Ovary (tissue), 7 donors: ENCODE measurements at regions not wholly inside any gene's neighbourhood (a gene's known extent, or its start where the extent isn't known, plus 50 kb on each side); places are given as distances from the start of the nearest gene placed in this dataset.

Experiments
- DNase-seq, 5 donors: peaks; one replicate each; pipeline ENCODE4 v3.0.0-alpha.2; 2019 to 2020
- H3K27ac ChIP-seq, 2 donors: fragments of 200-600 bp; one replicate each; pipeline versions ENCODE4 v1.5.1 to v1.8.0; 2019 to 2022
- H3K27me3 ChIP-seq: fragments of 200-600 bp; one replicate; pipeline ENCODE4 v1.8.0; 2022
- H3K36me3 ChIP-seq: fragments of 200-600 bp; sonication (generic); one replicate; pipeline ENCODE4 v1.5.1; 2019
- H3K4me1 ChIP-seq: one replicate; pipeline ENCODE4 v1.8.1; 2013; ENCODE audit warnings: mild to moderate bottlenecking, moderate library complexity; ENCODE audit not compliant: insufficient read depth
- H3K4me3 ChIP-seq: fragments of 200-600 bp; sonication (generic); one replicate; pipeline ENCODE4 v1.5.1; 2017
- H3K9me3 ChIP-seq, 2 donors: fragments of 200-600 bp in 1 of 2; sonication (generic) in 1 of 2; one replicate each; pipeline versions ENCODE4 v1.5.1 to v1.8.1; 2013 to 2019; ENCODE audit warnings: mild to moderate bottlenecking in 1 of 2, moderate library complexity in 1 of 2
- EP300 ChIP-seq: sonication (generic); formaldehyde crosslinking; IDR thresholded peaks from one replicate; pipeline ENCODE4 v1.6.1; 2017; ENCODE audit warnings: antibody characterized with exemption
- POLR2A ChIP-seq: fragments of 450-650 bp; IDR thresholded peaks from one replicate; pipeline ENCODE4 v1.6.1; 2017; ENCODE audit warnings: antibody characterized with exemption, mild to moderate bottlenecking, moderate library complexity
- WGBS, 3 donors: extraction: QIAGEN DNeasy Blood & Tissue Kit in 1 of 3; methylation state at CpG; one replicate each; pipeline versions ENCODE4 v1.1.5 to v1.1.7; 2013 to 2017; 5-methylcytosine and 5-hydroxymethylcytosine counted together
- intact Hi-C, 4 donors: fragments of 100-400 bp; cut with DNase I; formaldehyde crosslinking; loops; one replicate each; pipeline versions ENCODE4 v1.11.0 to v1.15.1; 2022 to 2023
- TF ChIP-seq, protein P1 (sequence below), 3 donors: fragments of 450-650 bp in 2 of 3; fragments of 200-600 bp in 1 of 3; IDR thresholded peaks; one replicate each; pipeline versions ENCODE4 v1.5.1 to v1.8.0; 2016 to 2022; ENCODE audit warnings: antibody characterized with exemption in 3 of 3, mild to moderate bottlenecking in 1 of 3
- donor health status: DM: no; HTN: no; CAD: no; lungs with moderate emphysema.
- donor health status: DM: no; HTN: no; CAD: no.
- donor health status: Bipolar disorder and iron deficiency.
- donor health status: DM: no; HTN: no; CAD: no.
- donor health status: DM: yes; HTN: yes; CAD: no.

DNA sequence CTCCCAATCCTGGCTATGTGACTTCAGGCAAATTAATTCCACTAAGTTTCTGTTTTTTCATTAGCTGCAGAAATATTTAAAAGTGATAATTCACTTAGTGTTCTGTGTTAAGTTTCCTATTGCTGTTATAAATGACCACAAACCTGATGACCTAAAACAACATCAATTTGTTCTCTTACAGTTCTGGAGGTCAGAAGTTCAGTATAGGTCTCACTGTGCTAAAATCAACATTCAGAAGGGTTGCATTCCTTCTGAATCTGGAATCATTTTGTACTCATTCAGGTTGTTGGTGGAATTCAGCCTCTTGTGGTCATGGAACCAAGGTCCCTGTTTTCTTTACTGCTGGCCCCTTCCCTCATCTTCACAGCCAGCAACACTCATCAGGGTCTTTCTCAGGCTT, 254.1 kb downstream of the CNTN3 start:
- Histone ChIP-seq H3K4me3 (no peak overlapping the region), H3K9me3 (no peaks in the 10 kb centered on the region), H3K36me3 (no peaks in the 10 kb centered on the region), H3K27ac (no peak overlapping the region), H3K27me3 (no peaks in the 10 kb centered on the region), H3K4me1 (no peaks in the 10 kb centered on the region)
- intact Hi-C loops = no loop called here
- TF ChIP-seq, protein P1, sequence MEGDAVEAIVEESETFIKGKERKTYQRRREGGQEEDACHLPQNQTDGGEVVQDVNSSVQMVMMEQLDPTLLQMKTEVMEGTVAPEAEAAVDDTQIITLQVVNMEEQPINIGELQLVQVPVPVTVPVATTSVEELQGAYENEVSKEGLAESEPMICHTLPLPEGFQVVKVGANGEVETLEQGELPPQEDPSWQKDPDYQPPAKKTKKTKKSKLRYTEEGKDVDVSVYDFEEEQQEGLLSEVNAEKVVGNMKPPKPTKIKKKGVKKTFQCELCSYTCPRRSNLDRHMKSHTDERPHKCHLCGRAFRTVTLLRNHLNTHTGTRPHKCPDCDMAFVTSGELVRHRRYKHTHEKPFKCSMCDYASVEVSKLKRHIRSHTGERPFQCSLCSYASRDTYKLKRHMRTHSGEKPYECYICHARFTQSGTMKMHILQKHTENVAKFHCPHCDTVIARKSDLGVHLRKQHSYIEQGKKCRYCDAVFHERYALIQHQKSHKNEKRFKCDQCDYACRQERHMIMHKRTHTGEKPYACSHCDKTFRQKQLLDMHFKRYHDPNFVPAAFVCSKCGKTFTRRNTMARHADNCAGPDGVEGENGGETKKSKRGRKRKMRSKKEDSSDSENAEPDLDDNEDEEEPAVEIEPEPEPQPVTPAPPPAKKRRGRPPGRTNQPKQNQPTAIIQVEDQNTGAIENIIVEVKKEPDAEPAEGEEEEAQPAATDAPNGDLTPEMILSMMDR (IDR thresholded peaks at IDR 0.05) = no peak
- TF ChIP-seq POLR2A = no peak
- no peak for TF ChIP-seq EP300
- DNase-seq = no peak

DNA sequence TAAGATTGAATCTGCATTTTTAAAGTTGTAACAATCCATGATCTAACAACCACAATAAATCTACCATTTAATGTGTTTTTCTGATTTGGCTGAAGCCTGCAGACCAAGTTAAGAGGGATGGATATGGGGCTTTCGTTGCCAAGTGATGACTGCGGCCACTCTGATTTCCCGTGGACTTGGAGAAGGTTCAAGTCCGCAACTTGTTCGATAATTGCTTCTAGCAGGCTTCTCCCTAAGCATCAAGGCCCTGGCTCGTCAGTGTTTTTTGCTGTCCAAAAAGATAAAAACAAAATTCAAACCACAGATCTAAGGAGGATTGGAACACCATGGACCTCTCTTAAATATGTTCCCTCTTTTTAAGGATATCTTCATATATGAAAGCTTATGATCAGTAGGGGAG, 256.6 kb downstream of the CNTN3 start:
- no peaks in the 10 kb centered on the region for H3K36me3 ChIP-seq
- no peak for DNase-seq
- no peaks in the 10 kb centered on the region for H3K4me1 ChIP-seq
- H3K27ac ChIP-seq = no peak overlapping the region
- WGBS, 3 donors = 11 to 14% (median 12%) methylated on average over 6 of the region's 6 CpGs
- intact Hi-C loops = no loop called here
- no peak overlapping the region for H3K4me3 ChIP-seq
- H3K9me3 ChIP-seq = no peaks in the 10 kb centered on the region
- TF ChIP-seq, protein P1 (IDR thresholded peaks at IDR 0.05) = no peak
- TF ChIP-seq EP300 (no peak), POLR2A (no peak)
- H3K27me3 ChIP-seq = no peaks in the 10 kb centered on the region

DNA sequence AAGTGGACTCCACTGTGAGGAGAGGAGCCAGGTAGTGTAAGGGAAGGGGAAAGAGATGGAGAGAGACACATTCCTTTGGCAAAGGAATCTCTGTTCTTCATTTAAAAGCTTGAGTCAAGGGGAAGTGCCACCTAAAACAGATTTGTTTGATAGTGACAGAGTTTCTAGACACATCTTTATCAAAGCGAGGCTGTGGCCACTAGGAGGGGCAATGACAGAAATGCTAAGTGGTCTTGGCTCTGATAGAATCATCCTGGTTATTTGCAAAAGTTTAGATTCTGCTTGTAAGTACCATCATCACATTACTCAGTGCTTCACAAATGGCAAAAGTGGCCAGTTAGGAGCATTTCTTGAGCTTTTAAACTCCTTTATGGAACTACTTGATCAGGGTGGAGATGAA, 261.4 kb downstream of the CNTN3 start:
- no peaks in the 10 kb centered on the region for H3K9me3 ChIP-seq

DNA sequence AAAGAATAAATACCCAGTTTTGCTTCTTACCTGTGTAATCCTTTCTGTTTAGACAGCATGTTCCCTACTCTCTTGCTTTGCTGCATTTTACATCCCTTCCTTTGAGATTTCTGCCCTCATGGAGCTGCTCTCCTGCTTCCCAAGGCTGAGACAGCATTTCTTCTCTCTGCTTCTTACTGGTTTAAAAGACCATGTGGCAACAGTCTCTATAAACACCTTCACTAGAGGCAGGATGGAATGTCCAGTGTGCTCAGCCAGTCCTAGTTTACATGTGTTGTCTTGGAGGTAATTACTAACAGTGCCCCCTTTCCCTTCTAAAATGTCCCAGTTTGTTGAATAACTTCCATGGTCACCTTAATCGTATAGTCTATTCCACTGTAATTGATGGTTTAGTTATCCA, 262.3 kb downstream of the CNTN3 start:
- WGBS, 3 donors = 90 to 92% (median 91%) methylated on average over 1 of the region's 1 CpG
- intact Hi-C loops = no loop called here
- no peak overlapping the region for H3K4me3 ChIP-seq
- no peaks in the 10 kb centered on the region for H3K27me3 ChIP-seq
- TF ChIP-seq EP300 (no peak), POLR2A (no peak)
- TF ChIP-seq, protein P1 (IDR thresholded peaks at IDR 0.05) = no peak
- no peak overlapping the region for H3K27ac ChIP-seq
- H3K9me3 ChIP-seq = no peaks in the 10 kb centered on the region
- DNase-seq = no peak
- no peaks in the 10 kb centered on the region for H3K36me3 ChIP-seq
- no peaks in the 10 kb centered on the region for H3K4me1 ChIP-seq

More for the DNA sequence above, 261.4 kb downstream of the CNTN3 start:
- Histone ChIP-seq H3K27ac (no peak overlapping the region), H3K4me3 (no peak overlapping the region), H3K36me3 (no peaks in the 10 kb centered on the region), H3K4me1 (no peaks in the 10 kb centered on the region), H3K27me3 (no peaks in the 10 kb centered on the region)
- 81 to 97% (median 84%) methylated on average over 1 of the region's 1 CpG for WGBS, 3 donors
- TF ChIP-seq EP300 (no peak), POLR2A (no peak)
- TF ChIP-seq, protein P1 (IDR thresholded peaks at IDR 0.05) = no peak
- DNase-seq = no peak
- intact Hi-C loops = no loop called here

DNA sequence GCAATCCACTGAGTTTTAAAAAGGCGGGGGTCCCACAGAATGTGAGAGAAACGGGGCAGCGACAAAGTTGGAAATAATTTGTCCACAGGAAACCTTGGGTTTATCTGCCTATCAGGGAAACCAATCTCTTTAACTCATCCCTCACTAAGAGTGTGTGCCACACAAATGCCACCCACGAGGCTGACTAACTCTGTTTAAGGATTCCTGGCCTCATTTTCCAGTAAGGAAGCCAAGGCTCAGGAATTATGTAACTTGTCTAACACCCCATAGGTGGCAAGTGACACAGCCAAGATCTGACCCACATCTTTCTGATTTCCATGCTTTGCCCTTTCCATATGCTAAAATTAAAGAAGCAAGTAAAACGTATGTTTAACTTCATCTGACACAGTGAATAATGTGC, 263.2 kb downstream of the CNTN3 start:
- H3K27me3 ChIP-seq = no peaks in the 10 kb centered on the region
- DNase-seq = no peak
- WGBS, 3 donors = 80 to 88% (median 83%) methylated on average over 5 of the region's 5 CpGs
- H3K4me3 ChIP-seq = no peak overlapping the region
- no peaks in the 10 kb centered on the region for H3K36me3 ChIP-seq
- intact Hi-C loops = no loop called here
- no peak overlapping the region for H3K27ac ChIP-seq
- H3K4me1 ChIP-seq = no peaks in the 10 kb centered on the region
- no peaks in the 10 kb centered on the region for H3K9me3 ChIP-seq
- TF ChIP-seq POLR2A (no peak), EP300 (no peak)
- TF ChIP-seq, protein P1 (IDR thresholded peaks at IDR 0.05) = no peak
